ENCODE measurements at regions not wholly inside any gene's neighbourhood (a gene's known extent, or its start where the extent isn't known, plus 50 kb on each side); places are given as distances from the start of the nearest gene placed in this dataset.

DNA sequence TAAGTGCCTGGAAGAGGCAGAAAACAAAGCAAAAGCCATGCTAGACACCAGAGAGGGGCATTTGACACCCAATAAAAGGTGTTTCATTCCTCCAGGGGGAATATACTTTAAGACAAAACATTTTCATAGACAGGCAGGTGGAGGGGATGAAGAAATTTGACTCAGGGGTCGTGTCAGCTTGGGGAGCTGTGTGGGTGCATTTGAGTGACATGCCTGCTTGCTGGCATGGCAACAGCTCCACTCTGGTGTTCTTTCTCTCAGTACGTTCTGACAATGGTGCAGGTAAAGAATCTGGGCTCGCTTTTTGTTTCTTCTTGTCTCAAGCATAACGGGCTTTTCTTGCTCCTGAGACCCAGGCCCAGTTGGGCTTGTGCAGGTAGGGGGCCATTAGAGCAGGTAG lies 292.9 kb upstream of the ATP10A start:
- Histone ChIP-seq H3K27ac (no peak overlapping the region), H3K36me3 (replicated peaks in 1 of 2; ENCODE audit: insufficient read depth in 1 of 2, low read depth in 2 of 2) (no peaks in the 10 kb centered on the region), H3K4me1 (peaks cover 7% of the 10 kb centered on the region), H3K4me3 (no peak overlapping the region), H3K9me3 (no peaks in the 10 kb centered on the region), H3K27me3 (no peaks in the 10 kb centered on the region)
- intact Hi-C loops (cut with DNase I) = no loop called here
- TF ChIP-seq, protein P1, sequence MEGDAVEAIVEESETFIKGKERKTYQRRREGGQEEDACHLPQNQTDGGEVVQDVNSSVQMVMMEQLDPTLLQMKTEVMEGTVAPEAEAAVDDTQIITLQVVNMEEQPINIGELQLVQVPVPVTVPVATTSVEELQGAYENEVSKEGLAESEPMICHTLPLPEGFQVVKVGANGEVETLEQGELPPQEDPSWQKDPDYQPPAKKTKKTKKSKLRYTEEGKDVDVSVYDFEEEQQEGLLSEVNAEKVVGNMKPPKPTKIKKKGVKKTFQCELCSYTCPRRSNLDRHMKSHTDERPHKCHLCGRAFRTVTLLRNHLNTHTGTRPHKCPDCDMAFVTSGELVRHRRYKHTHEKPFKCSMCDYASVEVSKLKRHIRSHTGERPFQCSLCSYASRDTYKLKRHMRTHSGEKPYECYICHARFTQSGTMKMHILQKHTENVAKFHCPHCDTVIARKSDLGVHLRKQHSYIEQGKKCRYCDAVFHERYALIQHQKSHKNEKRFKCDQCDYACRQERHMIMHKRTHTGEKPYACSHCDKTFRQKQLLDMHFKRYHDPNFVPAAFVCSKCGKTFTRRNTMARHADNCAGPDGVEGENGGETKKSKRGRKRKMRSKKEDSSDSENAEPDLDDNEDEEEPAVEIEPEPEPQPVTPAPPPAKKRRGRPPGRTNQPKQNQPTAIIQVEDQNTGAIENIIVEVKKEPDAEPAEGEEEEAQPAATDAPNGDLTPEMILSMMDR (IDR thresholded peaks at IDR 0.05) = no peak
- no peak for TF ChIP-seq POLR2A (IDR thresholded peaks at IDR 0.05)
- DNase-seq (no peak), ATAC-seq (no peak)
- 45 to 53% methylated on average over 4 of the region's 4 CpGs for WGBS, 2 donors

DNA sequence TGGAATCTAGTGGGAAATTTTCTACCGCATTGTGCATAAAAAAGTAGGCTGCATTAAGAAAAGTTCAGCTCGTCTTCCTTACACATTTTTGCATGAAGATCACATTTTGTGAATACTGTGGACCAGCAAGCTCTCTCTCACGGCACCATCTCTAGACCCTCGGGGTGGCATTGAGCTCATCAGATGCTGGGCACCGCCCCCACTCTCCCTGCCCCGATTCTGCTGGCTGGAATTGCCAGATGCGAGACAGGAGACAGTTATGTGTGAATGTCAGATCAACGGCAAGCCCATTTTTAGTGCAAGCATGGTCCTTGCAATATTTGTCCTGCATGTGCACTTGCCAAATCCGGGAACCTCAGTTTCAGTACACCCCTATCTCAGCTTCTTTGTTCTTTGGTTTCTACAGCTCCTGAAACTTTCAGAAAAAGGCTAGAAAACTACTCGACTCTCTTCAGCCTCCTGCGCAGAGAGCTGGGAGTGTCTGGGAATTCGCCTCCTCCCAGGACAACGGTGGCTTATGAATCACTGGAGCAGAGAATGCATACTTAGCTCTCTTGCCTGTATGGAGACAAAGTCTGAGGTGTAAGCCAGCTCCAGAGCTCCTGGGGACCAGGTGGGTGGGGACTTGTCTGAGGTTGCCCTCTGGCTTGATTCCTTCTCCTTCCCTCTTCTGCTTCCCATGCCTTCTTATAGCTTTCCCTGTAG lies 285.2 kb upstream of the ATP10A start:
- no peak overlapping the region for H3K4me3 ChIP-seq
- no peaks in the 10 kb centered on the region for H3K4me1 ChIP-seq
- H3K27me3 ChIP-seq = no peaks in the 10 kb centered on the region
- H3K9me3 ChIP-seq = no peaks in the 10 kb centered on the region
- intact Hi-C loops (cut with DNase I) = no loop called here
- 66 to 67% methylated on average over 13 of the region's 13 CpGs for WGBS, 2 donors
- no peaks in the 10 kb centered on the region for H3K36me3 ChIP-seq (replicated peaks in 1 of 2; ENCODE audit: insufficient read depth in 1 of 2, low read depth in 2 of 2)
- H3K27ac ChIP-seq = no peak overlapping the region
- TF ChIP-seq POLR2A (IDR thresholded peaks at IDR 0.05) = no peak
- DNase-seq = no peak
- no peak for ATAC-seq

DNA sequence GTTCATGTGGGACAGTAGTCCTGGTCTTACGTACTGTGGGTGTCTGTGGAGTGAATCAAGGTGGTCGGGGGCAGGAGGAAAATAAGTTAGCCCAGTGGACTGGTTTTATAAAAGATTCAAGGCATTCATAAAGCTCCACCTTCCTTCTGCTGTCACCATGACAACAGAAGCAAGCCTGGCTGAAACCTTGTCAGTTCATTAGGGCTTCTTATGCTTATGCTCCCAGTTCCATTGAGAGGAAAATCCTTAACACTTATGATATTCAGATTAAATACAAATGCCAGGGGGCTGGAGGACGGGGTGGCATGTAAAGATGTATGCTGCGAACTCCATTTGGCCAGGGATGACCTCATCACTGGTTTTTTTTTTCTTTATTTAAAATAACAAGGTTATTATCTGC lies 283.1 kb upstream of the ATP10A start:
- Histone ChIP-seq H3K9me3 (no peaks in the 10 kb centered on the region), H3K4me1 (no peaks in the 10 kb centered on the region), H3K27me3 (no peaks in the 10 kb centered on the region), H3K36me3 (replicated peaks in 1 of 2; ENCODE audit: insufficient read depth in 1 of 2, low read depth in 2 of 2) (no peaks in the 10 kb centered on the region), H3K4me3 (no peak overlapping the region), H3K27ac (no peak overlapping the region)
- intact Hi-C loops (cut with DNase I) = no loop called here
- DNase-seq (no peak), ATAC-seq (no peak)
- WGBS, 2 donors = 43 to 52% methylated on average over 4 of the region's 4 CpGs
- TF ChIP-seq POLR2A (IDR thresholded peaks at IDR 0.05) = no peak
- TF ChIP-seq, protein P1 (IDR thresholded peaks at IDR 0.05) = no peak

DNA sequence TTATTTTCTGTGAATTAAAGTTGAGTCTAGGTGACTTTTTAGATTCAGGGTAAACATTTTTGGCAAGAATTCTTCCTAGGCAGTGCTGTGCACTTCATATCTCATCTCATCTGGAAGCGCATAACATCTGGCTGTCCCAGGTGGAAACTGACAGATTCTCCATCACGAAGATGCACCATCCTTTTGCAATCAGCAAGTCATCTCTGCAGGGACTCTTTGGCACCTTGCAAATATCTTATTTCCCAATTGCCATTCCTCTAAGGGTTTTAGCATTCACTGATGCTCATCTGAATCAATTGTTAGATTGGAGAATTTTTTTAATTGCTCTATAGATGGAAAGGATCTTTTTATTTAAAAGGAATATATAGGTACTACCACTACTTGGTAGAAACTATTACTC lies 282.7 kb upstream of the ATP10A start:
- Histone ChIP-seq H3K9me3 (no peaks in the 10 kb centered on the region), H3K4me1 (no peaks in the 10 kb centered on the region), H3K27me3 (no peaks in the 10 kb centered on the region), H3K4me3 (no peak overlapping the region), H3K36me3 (replicated peaks in 1 of 2; ENCODE audit: insufficient read depth in 1 of 2, low read depth in 2 of 2) (no peaks in the 10 kb centered on the region), H3K27ac (no peak overlapping the region)
- intact Hi-C loops (cut with DNase I) = no loop called here
- DNase-seq (no peak), ATAC-seq (no peak)
- TF ChIP-seq POLR2A (IDR thresholded peaks at IDR 0.05) = no peak
- TF ChIP-seq, protein P1 (IDR thresholded peaks at IDR 0.05) = no peak
- 70 to 81% methylated on average over 2 of the region's 2 CpGs for WGBS, 2 donors

DNA sequence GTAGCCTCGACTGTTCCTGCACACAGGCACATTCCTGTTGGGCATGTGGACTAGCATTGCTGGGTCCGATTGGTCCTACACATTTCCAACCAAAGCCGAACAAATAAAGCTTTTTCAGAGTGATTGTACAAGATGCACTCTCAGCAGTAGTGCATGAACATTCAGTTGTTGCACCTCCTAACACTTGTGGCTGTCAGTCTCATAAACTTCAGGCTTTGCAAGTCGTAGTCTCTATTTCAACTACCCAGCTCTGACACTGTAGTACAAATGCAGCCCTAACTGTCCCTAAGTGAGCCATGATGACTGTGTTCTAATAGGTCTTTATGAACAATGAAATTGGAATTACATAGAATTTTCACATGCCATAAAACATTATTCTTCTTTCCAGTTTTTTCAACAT lies 281.7 kb upstream of the ATP10A start:
- intact Hi-C loops (cut with DNase I) = no loop called here
- no peak for DNase-seq
- H3K36me3 ChIP-seq (replicated peaks in 1 of 2; ENCODE audit: insufficient read depth in 1 of 2, low read depth in 2 of 2) = no peaks in the 10 kb centered on the region
- 56 to 64% methylated on average over 4 of the region's 4 CpGs for WGBS, 2 donors
- no peak for ATAC-seq
- no peaks in the 10 kb centered on the region for H3K9me3 ChIP-seq
- H3K4me1 ChIP-seq = no peaks in the 10 kb centered on the region
- no peak overlapping the region for H3K4me3 ChIP-seq
- TF ChIP-seq, protein P1 (IDR thresholded peaks at IDR 0.05) = no peak
- no peaks in the 10 kb centered on the region for H3K27me3 ChIP-seq
- H3K27ac ChIP-seq = no peak overlapping the region

All from body of pancreas (tissue), 4 donors.